Endodermal cell (in vitro differentiated cells): ENCODE measurements at regions not wholly inside any gene's neighbourhood (a gene's known extent, or its start where the extent isn't known, plus 50 kb on each side); places are given as distances from the start of the nearest gene placed in this dataset.

Experiments used
- DNase-seq: peaks from one replicate; pipeline ENCODE4 v3.0.0-alpha.2; 2017
- H3K27ac ChIP-seq: 2 replicates; pipeline ENCODE4 v1.5.1; 2013; ENCODE audit warnings: mild to moderate bottlenecking, low read depth, low read length, moderate library complexity
- H3K27me3 ChIP-seq: 2 replicates; pipeline ENCODE4 v1.6.1; 2013; ENCODE audit warnings: mild to moderate bottlenecking, low read length, moderate library complexity; ENCODE audit not compliant: insufficient read depth, control insufficient read depth, poor library complexity, severe bottlenecking
- H3K36me3 ChIP-seq: 2 replicates; pipeline ENCODE4 v1.7.0; 2013; ENCODE audit warnings: mild to moderate bottlenecking, low read length, moderate library complexity; ENCODE audit not compliant: control insufficient read depth, insufficient read depth
- H3K4me1 ChIP-seq: one replicate; pipeline ENCODE4 v1.7.0; 2013; ENCODE audit warnings: low read length; ENCODE audit not compliant: control insufficient read depth, insufficient read depth
- H3K4me3 ChIP-seq: 2 replicates; pipeline ENCODE4 v1.5.1; 2013; ENCODE audit warnings: mild to moderate bottlenecking, low read length, moderate library complexity
- H3K9ac ChIP-seq: 2 replicates; pipeline ENCODE4 v1.6.1; 2013; ENCODE audit warnings: mild to moderate bottlenecking, low read length, moderate library complexity; ENCODE audit not compliant: poor library complexity, severe bottlenecking; ENCODE audit errors: extremely low read depth
- H3K9me3 ChIP-seq: 2 replicates; pipeline ENCODE4 v1.6.1; 2013; ENCODE audit warnings: mild to moderate bottlenecking, low read length, moderate library complexity; ENCODE audit not compliant: control insufficient read depth
- H3K27ac Mint-ChIP-seq: 2 replicates; pipeline ENCODE4 v1.8.0; 2020; ENCODE audit warnings: mixed read lengths
- H3K27me3 Mint-ChIP-seq: 2 replicates; pipeline ENCODE4 v1.8.0; 2021; ENCODE audit warnings: mild to moderate bottlenecking, mixed read lengths; ENCODE audit not compliant: insufficient read depth
- H3K36me3 Mint-ChIP-seq: 2 replicates; pipeline ENCODE4 v1.8.0; 2020; ENCODE audit warnings: low read depth, mixed read lengths
- H3K4me1 Mint-ChIP-seq: 2 replicates; pipeline ENCODE4 v1.8.0; 2020; ENCODE audit warnings: mixed read lengths
- H3K4me3 Mint-ChIP-seq: 2 replicates; pipeline ENCODE4 v1.8.0; 2020; ENCODE audit warnings: mild to moderate bottlenecking, moderate library complexity, mixed read lengths
- H3K9me3 Mint-ChIP-seq: 2 replicates; pipeline ENCODE4 v1.8.0; 2020; ENCODE audit warnings: mild to moderate bottlenecking, mixed read lengths
- WGBS, 2 experiments: methylation state at CpG; one replicate each; pipeline versions ENCODE4 v1.1.5 to v1.1.7; 2013; ENCODE audit warnings: missing lambda C conversion rate in 2 of 2, mixed read lengths in 1 of 2; ENCODE audit not compliant: insufficient coverage in 1 of 2, insufficient read length in 1 of 2; 5-methylcytosine and 5-hydroxymethylcytosine counted together
- TF ChIP-seq, protein P1 (sequence below): fragments of 200-600 bp; sonication (generic); conservative IDR thresholded peaks from 2 replicates; pipeline ENCODE4 v1.5.0; 2021; ENCODE audit warnings: antibody characterized with exemption, mild to moderate bottlenecking

- Histone ChIP-seq H3K36me3 (no peaks in the 10 kb centered on the region), H3K4me3 (no peak overlapping the region), H3K27me3 (no peaks in the 10 kb centered on the region), H3K27ac (no peak overlapping the region), H3K4me1 (no peaks in the 10 kb centered on the region), H3K9ac (no peak overlapping the region), H3K9me3 (peaks cover 5% of the 10 kb centered on the region)
- Mint-ChIP-seq H3K4me1 (no peaks in the 10 kb centered on the region), H3K27ac (no peak overlapping the region), H3K9me3 (peaks cover 5% of the 10 kb centered on the region), H3K36me3 (no peaks in the 10 kb centered on the region), H3K4me3 (no peak overlapping the region), H3K27me3 (no peaks in the 10 kb centered on the region)
- DNase-seq: no peak
- WGBS, 2 experiments: no CpG with 5 or more reads among the region's 1 CpG
- TF ChIP-seq, protein P1, sequence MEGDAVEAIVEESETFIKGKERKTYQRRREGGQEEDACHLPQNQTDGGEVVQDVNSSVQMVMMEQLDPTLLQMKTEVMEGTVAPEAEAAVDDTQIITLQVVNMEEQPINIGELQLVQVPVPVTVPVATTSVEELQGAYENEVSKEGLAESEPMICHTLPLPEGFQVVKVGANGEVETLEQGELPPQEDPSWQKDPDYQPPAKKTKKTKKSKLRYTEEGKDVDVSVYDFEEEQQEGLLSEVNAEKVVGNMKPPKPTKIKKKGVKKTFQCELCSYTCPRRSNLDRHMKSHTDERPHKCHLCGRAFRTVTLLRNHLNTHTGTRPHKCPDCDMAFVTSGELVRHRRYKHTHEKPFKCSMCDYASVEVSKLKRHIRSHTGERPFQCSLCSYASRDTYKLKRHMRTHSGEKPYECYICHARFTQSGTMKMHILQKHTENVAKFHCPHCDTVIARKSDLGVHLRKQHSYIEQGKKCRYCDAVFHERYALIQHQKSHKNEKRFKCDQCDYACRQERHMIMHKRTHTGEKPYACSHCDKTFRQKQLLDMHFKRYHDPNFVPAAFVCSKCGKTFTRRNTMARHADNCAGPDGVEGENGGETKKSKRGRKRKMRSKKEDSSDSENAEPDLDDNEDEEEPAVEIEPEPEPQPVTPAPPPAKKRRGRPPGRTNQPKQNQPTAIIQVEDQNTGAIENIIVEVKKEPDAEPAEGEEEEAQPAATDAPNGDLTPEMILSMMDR: no peak
These were observed 250.1 kb upstream of the LUZP2 start for GRCh38 chr11:24246715-24247114.

GRCh38 chr11:24247846-24248245 lies 249.0 kb upstream of the LUZP2 start:
- H3K9me3 Mint-ChIP-seq: peaks cover 5% of the 10 kb centered on the region

GRCh38 chr11:24249921-24250320 lies 246.9 kb upstream of the LUZP2 start:
- Histone ChIP-seq H3K4me3 (no peak overlapping the region), H3K9ac (no peak overlapping the region), H3K4me1 (no peaks in the 10 kb centered on the region), H3K27ac (no peak overlapping the region), H3K27me3 (no peaks in the 10 kb centered on the region), H3K9me3 (no peaks in the 10 kb centered on the region), H3K36me3 (no peaks in the 10 kb centered on the region)
- no peak overlapping the region for H3K27ac Mint-ChIP-seq
- H3K9me3 Mint-ChIP-seq: no peaks in the 10 kb centered on the region
- H3K27me3 Mint-ChIP-seq: no peaks in the 10 kb centered on the region
- TF ChIP-seq, protein P1: no peak
- WGBS, 2 experiments: no CpG with 5 or more reads among the region's 1 CpG
- no peaks in the 10 kb centered on the region for H3K4me1 Mint-ChIP-seq
- DNase-seq: no peak
- no peaks in the 10 kb centered on the region for H3K36me3 Mint-ChIP-seq
- H3K4me3 Mint-ChIP-seq: no peak overlapping the region

More at GRCh38 chr11:24247846-24248245, 249.0 kb upstream of the LUZP2 start:
- Histone ChIP-seq H3K27ac (no peak overlapping the region), H3K4me3 (no peak overlapping the region), H3K27me3 (no peaks in the 10 kb centered on the region), H3K36me3 (no peaks in the 10 kb centered on the region), H3K4me1 (no peaks in the 10 kb centered on the region), H3K9ac (no peak overlapping the region), H3K9me3 (peaks cover 5% of the 10 kb centered on the region)
- no peak for DNase-seq
- no peak overlapping the region for H3K27ac Mint-ChIP-seq
- H3K36me3 Mint-ChIP-seq: no peaks in the 10 kb centered on the region
- no peak overlapping the region for H3K4me3 Mint-ChIP-seq
- TF ChIP-seq, protein P1: no peak
- H3K27me3 Mint-ChIP-seq: no peaks in the 10 kb centered on the region
- 100% methylated on average over 1 of the region's 3 CpGs; no CpG with 5 or more reads in 1 of the 2 experiments for WGBS, 2 experiments
- no peaks in the 10 kb centered on the region for H3K4me1 Mint-ChIP-seq
